Neural progenitor cell (in vitro differentiated cells): ENCODE measurements at regions not wholly inside any gene's neighbourhood (a gene's known extent, or its start where the extent isn't known, plus 50 kb on each side); places are given as distances from the start of the nearest gene placed in this dataset.

Experiments
- EZH2 ChIP-seq: fragments of 200-600 bp; sonication (generic); IDR thresholded peaks from 2 replicates; pipeline ENCODE4 v1.6.1; 2017; ENCODE audit warnings: antibody characterized with exemption, mild to moderate bottlenecking, moderate library complexity
- EZH2phosphoT487 ChIP-seq: fragments of 200-600 bp; sonication (generic); IDR thresholded peaks from 2 replicates; pipeline ENCODE4 v1.6.1; 2017; ENCODE audit warnings: antibody characterized with exemption
- TF ChIP-seq, protein P1 (sequence below): fragments of 200-600 bp; sonication (generic); IDR thresholded peaks from 2 replicates; pipeline ENCODE4 v1.5.1; 2017; ENCODE audit warnings: antibody characterized with exemption, mild to moderate bottlenecking

DNA sequence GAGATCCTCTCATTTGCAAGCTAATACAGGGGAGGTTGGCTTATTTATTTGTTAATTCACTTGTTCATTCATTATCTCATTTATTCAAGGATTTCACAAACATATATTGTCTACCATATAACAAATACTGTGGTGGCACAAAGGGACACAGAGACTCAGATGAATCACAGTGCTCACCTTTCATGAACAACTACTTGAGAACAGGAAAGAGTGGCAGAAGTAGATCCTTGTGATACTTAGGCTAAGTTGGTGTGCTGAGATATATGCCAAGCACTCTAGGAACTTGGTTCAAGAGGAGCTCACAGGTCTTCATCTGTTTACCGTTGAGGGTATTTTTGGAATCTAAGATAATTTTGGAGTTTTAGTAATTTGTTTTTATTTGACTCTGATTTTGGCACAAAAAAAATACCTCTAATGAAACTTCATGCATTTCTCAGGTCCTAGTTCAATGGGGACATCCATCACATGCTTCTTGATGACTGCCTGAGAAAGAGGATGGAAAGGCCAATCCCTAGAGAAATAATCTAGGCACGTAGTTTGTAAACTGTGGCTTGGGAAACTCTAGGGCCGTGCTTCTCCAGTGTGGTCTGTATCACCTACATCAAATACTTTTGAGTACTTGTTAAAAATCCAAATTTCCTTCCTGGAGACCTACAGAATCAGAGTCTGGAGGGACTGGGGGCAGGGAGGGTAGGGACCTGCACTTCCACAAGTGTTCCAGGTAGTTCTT, 113.3 kb downstream of the OSTF1 start:
- TF ChIP-seq, protein P1, sequence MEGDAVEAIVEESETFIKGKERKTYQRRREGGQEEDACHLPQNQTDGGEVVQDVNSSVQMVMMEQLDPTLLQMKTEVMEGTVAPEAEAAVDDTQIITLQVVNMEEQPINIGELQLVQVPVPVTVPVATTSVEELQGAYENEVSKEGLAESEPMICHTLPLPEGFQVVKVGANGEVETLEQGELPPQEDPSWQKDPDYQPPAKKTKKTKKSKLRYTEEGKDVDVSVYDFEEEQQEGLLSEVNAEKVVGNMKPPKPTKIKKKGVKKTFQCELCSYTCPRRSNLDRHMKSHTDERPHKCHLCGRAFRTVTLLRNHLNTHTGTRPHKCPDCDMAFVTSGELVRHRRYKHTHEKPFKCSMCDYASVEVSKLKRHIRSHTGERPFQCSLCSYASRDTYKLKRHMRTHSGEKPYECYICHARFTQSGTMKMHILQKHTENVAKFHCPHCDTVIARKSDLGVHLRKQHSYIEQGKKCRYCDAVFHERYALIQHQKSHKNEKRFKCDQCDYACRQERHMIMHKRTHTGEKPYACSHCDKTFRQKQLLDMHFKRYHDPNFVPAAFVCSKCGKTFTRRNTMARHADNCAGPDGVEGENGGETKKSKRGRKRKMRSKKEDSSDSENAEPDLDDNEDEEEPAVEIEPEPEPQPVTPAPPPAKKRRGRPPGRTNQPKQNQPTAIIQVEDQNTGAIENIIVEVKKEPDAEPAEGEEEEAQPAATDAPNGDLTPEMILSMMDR, result no peak
- no peak for TF ChIP-seq EZH2phosphoT487
- no peak for TF ChIP-seq EZH2
